ENCODE measurements at regions not wholly inside any gene's neighbourhood (a gene's known extent, or its start where the extent isn't known, plus 50 kb on each side); places are given as distances from the start of the nearest gene placed in this dataset.
"Not testable (repeated sequence)": the region's sequence is repeated elsewhere in the genome, so short reads cannot be mapped to it uniquely, and the experiment has no call there.

- not testable (repeated sequence) for H3K27ac ChIP-seq, H3K4me3 ChIP-seq
Observed at GRCh38 chr18:14215952-14216351, 83.7 kb upstream of the ZNF519 start.

- H3K4me3 ChIP-seq = not testable (repeated sequence)
Observed at GRCh38 chr18:14203424-14203823, 71.2 kb upstream of the ZNF519 start.

GRCh38 chr18:14190776-14191442, 58.7 kb upstream of the ZNF519 start:
- H3K27ac ChIP-seq, H3K4me3 ChIP-seq: not testable (repeated sequence)

More at GRCh38 chr18:14203424-14203823, 71.2 kb upstream of the ZNF519 start:
- not testable (repeated sequence) for H3K27ac ChIP-seq

- Histone ChIP-seq H3K4me3 (no peak overlapping the region), H3K27ac (no peak overlapping the region)
Observed at GRCh38 chr18:14189858-14190257, 57.6 kb upstream of the ZNF519 start.

GRCh38 chr18:14188751-14189406, 56.6 kb upstream of the ZNF519 start:
- not testable (repeated sequence) for H3K27ac ChIP-seq, H3K4me3 ChIP-seq

Measured in skin epidermis (tissue), 12 donors.